HG02981 (cell line): ENCODE measurements at regions not wholly inside any gene's neighbourhood (a gene's known extent, or its start where the extent isn't known, plus 50 kb on each side); places are given as distances from the start of the nearest gene placed in this dataset.
"Not testable (repeated sequence)": the region's sequence is repeated elsewhere in the genome, so short reads cannot be mapped to it uniquely, and the experiment has no call there.

Experiments used
- ATAC-seq: cut with Tn5 transposase; IDR thresholded peaks from one replicate; pipeline ENCODE4 v1.9.1; 2021; ENCODE audit warnings: mild to moderate bottlenecking, moderate library complexity; ENCODE audit not compliant: unreplicated experiment

DNA sequence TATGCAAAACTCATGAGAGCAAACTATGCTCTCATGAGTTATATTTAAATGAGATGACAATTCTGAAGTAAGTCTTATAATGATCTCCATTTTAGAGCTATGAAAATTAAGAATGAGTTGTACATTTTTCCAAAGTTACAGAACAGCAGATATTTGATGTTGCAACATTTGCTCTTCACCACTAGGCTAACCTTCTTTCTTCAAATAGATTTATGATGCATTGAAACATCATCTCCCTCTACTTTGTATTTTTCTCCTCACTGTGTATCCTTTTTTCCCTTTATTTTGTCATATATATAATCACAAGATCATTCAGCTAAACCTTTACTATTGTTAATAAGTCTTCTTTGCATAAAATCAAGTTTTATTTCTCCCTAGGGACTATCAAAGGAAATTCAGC is 497.7 kb upstream of the TYRP1 start:
- no peak for ATAC-seq

DNA sequence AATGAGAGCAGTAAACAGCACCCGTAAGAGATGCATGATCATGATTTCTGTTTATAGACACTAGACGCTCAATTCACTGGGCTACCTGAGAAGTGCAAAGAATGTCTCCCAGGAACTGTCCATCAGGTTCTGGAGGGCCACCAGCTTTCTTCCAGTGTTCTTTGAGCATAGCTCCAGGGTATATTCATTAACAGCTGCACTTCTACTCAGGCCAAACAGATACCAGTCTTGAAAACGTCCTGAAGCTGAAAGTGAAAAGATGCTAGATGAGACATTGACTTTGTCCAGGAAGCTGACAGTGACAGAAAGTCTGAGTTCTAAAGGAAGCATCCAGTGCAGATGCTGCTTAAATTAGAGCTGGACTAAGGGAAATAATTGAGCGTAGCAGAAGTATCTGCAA is 488.7 kb upstream of the TYRP1 start:
- no peak for ATAC-seq

DNA sequence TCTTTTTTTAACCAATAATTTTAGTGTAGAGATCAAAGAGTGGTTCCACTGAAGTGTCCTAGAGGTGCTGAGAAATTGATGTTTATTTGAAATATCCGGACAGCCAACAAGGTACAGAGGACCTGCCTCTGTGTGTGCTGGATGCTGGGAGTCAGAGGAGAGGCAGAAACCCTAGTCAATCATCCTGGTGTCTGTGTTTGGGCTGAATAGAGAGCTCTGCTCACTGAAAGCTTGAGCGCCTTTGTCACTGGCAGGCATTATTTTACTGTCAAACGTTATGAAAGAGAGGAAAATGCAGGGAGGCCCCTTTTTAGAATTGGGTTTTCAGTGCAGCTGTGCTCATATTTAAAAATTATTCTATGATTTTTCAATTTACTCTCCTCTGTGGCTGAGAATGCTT is 480.3 kb upstream of the TYRP1 start:
- ATAC-seq = no peak

DNA sequence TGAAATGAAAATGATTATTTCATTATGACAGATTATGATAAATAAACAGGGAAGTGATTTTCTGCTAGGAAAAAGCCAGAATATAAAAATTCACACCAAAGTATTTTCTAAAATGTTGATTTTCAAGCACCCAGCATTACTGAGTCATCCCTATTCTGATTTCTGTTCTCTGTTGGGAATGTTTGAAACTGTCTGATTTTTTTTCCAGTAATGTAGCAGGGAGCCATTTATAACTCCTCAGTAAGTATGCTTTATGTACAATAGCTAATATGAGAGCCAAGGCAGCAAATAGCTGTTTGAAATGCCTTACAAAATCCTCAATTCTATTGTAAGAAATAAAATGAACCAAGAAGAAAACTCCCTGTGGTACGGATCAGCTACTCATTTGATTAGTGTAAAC is 471.7 kb upstream of the TYRP1 start:
- ATAC-seq = no peak

DNA sequence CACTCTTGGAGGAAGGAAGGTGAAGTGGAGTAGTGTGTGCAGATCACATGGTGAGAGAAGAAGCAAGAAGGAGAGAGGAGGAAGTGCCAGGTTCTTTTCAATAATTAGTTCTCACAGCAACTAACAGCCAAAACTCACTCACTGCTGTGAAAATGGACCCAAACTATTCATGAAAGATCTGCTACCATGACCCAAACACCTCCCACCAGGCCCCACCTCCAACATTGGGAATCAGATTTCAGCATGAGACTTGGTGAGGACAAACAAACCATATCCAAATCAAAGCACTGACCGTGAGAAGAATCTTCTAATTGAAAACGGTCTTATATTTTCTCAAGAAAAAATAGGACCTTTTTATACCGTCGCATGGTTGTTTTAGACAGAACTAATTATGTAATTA is 468.7 kb upstream of the TYRP1 start:
- ATAC-seq = no peak

DNA sequence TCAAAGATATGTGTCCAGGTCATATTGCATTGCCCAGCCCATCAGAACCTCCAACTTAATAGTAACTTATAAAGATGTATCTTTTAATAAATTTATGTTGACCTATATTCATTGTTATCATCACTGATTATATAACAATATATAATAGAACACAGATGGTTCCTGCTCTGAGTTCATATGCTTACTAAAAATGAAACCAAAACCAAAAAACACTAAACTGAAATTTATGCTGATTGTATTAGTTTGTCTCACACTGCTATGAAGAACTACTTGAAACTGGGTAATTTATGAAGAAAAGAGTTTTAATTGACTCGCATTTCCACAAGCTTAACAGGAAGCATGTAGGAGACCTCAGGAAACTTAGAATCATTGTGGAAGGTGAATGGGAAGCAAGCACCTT is 462.5 kb upstream of the TYRP1 start:
- no peak for ATAC-seq

DNA sequence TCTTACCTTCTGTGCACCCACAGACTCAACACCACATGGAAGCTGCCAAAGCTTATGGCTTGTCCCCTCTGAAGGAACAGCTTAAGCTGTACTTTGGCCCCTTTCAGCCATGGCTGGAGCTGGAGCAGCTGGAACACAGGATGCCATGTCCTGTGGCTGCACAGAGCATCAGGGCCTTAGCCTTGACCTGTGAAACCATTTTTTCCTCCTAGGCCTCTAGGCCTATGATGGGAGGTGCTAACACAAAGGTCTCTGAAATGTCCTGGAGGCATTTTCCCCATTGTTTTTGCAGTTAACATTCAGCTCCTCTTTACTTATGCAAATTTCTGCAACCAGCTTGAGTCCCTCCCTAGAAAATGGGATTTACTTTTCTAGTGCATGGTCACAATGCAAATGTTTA is 461.4 kb upstream of the TYRP1 start:
- no peak for ATAC-seq

DNA sequence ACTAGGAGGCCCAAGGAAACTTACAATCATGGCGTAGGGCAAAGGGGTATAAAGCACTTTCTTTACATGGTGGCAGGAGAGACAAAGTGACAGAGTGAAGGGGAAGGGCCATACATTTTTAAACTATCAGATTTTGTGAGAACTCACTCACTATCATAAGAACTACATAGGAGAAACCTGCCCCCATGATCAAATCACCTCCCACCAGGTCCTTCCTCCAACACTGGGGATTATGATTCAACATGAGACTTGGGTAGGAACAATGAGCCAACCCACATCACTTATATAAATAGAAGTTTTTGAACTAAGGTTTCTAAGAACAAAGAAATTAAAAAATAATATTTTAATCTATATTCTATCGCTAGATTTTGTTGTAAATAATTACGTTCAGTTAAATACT is 460.3 kb upstream of the TYRP1 start:
- no peak for ATAC-seq

DNA sequence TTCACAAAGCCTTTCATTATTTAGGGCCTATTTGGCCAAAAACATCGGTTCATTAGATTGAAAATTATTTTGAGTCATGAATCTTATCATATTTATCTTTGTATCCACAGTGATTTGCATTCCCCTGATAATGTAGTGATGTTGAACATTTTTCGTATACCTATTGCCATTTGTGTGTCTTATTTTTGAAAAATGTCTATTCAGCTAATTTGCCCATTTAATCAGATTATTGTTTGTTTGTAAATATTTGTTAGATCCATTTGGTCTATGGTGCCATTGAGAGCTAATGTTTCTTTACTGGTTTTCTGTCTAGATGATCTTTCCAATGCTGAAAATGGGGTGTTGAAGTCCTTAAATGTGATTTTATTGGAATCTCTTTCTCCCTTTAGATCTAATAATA is 439.2 kb upstream of the TYRP1 start:
- no peak for ATAC-seq

DNA sequence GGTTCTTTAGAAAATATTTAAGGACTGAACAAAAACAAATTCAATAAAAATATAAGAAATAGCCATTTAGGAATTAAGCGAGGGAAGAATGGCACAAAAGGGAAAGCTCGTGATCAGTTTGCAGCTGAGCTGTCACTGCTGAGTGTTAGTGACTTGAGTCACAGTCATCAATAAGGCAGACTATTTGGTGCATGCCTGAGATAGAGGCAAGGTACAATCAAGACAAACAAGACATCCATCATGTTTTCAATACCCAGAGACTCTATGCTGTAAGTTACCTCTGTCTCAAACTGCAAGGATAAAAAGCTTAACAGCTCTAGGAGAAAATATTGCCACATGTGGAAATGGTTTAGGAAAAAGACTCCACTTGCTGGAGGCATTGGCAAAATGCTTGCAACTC is 426.4 kb upstream of the TYRP1 start:
- ATAC-seq = no peak

DNA sequence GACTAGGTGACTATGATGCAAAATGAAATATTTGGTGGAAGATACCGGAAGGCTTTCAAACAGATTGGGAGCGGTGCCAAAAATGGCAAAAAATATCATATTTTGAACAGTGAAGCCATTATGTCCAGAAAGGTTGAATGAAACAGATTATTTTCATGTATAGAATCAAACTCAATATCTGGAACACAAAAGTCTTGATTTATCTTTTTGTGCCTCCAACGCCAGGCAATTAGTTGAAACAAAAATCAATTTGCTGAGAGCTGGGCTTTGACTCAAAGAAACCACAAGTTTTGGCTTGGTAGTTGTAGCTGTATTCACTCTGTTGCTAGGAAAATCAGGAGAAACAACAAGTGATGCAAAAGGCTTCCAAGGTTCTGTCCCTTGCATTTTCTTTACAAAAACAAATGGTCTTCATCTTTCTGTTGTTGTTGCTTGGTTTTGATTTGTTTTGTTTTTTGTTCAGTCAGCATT is 421.7 kb upstream of the TYRP1 start:
- no peak for ATAC-seq

DNA sequence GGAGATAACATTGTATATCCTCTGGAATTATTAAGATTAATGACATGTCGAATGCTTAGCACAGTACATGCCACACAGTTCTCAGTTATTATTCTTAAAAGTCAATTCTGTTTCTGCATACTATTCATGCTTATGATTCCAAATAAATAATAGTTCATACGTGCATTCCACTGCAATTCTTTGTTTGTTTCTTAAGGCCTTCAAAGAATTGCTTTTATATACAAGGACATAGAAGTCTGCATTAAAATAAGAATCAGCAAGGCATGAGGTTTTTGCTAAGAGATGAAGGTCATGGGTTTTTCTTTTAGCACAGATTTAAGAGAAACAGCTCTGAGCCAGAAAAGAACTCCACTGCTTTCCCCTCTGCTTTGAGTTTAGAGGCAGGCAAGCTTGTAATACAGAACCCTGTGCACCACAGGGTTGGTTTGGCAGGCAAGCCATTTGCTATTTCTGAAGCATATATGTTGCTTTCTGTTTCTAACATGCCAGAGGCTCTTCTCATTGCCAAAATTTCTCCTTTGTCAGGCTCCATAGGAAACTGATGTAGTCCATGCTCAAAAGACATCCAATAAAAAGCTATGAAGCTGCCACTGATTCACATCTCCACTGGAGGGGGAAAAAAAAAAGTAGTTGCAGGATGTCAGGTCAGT is 420.6 kb upstream of the TYRP1 start:
- no peak for ATAC-seq

DNA sequence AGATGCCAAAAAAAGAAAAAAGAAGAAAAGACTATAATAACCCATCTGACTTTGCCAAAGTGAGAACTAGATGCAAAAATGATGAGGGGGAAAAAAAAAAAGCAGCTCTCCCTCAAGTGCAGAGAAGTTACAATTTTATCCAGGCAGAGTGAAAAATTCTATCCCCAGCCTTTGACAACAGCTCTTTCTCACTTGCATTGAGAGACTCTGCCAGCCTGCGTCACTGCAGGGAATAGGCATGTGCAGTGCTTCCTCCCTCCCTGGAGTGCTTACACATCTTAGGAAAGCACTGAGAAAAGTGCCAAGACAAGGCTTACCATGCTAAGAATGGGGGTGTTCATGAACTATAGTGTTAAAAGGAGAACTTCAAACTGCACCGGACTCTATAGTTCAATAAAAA is 418.6 kb upstream of the TYRP1 start:
- no peak for ATAC-seq

DNA sequence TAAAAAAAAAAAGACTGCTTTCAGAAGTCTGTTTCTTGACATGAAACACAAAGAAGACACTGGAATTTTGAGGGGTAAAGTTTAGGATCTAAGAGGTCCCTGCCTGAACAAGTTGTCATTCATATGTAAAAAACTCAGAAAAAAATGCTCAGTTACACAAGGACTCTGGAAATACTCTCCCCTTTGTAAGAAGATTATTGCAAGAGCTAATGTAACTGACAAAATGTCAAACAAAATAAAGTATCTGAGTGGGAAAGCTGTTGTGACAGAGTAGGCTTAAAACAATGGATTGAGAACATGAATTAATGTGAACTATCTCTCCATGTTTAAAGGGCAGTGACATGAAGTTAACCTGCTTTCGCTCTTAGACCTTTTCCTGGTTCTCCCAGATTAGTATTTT is 416.7 kb upstream of the TYRP1 start:
- no peak for ATAC-seq

DNA sequence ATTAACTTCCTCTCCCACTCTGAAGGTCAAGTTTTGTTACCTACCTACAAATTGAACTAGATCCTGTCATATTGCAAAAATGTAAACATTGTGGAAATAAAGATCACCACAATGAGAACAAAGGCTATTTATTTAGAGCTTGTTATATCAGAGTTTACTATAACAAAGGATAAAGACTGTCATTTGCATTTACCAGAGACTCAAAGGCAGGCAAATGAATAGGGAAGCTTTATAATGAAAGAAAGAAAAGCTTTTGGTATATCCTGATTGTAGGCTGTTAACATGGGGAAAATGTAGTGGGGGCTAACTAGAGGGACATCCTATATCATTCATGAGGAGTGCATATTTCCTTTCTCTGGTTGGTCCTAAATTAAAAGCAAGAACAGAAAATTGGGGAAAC is 403.5 kb upstream of the TYRP1 start:
- no peak for ATAC-seq

DNA sequence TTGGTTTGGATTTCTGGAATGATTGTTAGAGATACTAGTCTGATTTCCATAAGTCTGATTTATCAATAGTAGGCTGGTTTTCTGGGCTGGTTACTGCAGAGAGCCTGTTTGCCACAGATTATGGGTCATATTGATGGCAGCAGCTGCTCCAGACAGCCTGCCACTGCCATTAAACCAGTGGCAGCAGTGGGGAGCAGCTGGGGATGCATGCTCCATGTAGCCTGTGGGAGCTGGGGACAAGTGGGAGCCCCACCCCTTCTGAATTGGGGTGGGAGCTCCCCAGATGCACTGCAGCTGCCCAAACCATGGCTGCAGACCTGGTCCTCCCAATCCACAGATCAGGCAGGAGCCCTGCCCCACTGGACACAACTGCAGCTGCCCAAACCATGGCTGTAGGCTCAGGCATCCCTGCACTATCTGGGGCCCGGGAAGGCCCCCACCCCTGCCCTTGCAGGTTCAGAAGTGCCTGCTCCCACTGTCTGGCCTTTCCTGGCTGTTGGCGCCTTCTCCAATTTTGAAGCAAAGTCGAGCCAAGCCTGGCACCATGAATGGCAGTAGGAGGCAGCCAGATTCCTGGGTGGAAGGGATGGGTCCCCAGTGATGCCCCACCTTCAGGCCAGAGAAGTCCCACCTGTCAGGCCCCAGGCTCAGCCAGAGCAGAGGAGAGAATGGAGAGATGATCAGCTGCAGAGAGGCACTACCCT is 402.9 kb upstream of the TYRP1 start:
- ATAC-seq = no peak

DNA sequence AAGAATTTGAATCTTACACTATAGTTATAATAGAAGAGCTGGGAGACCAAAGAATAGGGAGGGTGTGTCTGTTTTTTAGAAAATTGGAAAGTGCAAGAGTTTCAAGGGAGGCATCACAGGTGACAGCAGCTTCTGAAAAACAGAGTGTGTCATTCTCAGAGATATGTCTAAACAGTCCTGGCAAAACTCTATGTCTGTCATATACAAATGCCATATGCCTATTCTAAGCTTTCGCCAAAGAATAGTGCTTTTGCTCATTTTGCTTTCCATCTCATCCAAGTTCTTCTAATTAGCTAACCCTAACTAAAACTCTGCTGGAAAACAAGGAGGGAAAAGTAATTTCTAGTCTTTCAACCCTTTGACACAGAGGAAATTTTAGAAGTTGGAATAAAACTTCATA is 388.0 kb upstream of the TYRP1 start:
- ATAC-seq = no peak

DNA sequence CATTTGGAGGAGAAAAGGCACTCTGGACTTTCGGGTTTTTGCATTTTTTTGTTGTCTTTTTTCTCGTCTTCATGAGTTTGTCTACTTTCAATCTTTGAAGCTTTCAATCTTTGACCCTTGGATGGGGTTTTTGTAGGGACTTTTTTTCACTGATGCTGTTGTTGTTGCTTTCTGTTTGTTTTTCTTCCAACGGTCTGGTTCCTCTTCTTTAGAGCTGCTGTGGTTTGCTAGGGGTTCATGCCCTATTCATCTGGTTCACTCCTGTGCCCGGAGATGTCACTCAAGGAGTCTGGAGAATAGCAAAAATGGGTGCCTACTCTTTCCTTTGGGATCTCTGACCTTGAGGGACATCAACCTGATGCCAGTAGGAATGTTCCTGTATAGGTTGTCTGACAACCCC is 378.6 kb upstream of the TYRP1 start:
- no peak for ATAC-seq

DNA sequence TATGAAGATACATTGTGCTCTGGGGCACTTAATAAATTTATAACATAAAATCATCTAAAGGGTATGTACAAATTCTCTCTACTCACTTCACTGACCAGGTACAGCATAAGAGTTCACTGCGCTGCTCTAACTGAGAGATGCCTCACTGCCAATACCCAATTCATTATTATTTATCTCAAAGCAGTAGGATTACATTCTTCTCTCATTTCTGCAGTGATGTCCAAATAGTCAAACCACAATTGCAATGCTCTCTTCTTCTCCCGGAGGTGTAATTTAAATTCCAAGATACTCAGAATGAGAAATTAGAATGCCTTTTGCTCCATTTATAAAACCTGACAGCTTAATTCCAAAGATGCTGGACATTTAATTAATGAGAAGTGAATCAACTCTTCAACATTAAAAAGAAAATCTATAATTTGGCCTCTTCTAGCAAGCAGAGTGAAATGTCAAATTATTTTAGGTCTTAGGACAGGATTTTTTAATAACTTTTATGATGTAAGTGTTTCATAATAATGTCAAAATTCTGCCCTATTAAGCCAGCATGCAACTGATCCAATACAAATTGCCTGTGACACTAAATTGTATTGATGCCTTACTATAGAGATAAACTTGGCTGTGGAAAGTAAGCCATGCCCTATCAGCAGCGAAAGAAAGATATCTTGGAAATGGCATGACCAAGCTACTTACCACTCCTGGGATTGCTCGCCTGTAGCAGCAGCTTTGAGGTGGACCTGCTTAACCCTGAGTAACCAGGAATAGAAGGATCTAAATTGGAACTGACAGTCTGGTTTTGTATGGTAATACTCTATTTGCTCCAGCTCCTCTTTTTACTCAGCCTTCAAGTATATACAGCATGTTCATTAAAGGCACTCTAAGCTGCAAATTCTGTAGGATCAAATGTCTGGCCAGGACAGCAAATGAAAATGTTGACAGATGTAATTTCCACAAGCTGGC is 374.2 kb upstream of the TYRP1 start:
- ATAC-seq = no peak

DNA sequence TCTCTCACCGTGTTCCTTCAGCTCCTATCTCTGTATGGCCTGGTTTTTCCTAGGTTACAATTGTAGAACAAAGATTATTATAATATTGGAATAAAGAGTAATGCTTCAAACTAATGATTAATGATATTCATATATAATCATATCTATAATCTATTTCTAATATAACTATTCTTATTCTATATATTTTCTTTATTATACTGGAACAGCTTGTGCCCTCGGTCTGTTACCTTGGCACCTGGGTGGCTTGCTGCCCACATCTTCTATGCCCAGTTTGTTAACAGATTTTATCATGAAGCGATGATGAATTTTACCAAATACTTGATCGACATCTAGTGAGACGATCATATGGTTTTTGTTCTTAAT is 363.6 kb upstream of the TYRP1 start:
- no peak for ATAC-seq

DNA sequence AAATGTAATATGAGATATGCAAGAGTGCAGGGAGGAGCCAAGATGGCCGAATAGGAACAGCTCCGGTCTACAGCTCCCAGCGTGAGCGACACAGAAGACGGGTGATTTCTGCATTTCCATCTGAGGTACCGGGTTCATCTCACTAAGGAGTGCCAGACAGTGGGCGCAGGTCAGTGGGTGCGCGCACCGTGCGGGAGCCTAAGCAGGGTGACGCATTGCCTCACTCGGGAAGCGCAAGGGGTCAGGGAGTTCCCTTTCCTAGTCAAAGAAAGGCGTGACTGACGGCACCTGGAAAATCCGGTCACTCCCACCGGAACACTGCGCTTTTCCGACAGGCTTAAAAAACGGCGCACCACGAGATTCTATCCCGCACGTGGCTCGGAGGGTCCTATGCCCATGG is 359.2 kb upstream of the TYRP1 start:
- not testable (repeated sequence) for ATAC-seq

DNA sequence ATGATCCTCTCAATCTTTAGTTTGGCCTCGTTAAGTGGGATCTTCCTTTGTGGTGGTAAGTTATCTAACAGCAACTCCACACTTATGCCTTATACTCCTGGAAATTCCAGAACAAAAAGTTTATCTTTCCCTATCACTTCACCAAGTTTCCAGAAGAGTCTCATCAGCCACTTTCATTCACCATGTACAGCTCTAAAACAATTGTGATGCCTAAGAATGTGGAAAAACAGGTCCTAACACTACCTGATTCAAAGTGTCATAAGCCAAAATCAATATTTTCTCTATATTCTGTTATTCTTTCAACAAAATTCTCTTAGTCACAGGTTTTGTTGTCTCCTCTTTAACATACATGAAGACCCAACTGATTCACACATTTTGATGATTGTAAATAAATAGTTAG is 342.4 kb upstream of the TYRP1 start:
- ATAC-seq = no peak
